GM19043 (cell line): ENCODE measurements at regions not wholly inside any gene's neighbourhood (a gene's known extent, or its start where the extent isn't known, plus 50 kb on each side); places are given as distances from the start of the nearest gene placed in this dataset.

Experiments
- ATAC-seq: cut with Tn5 transposase; IDR thresholded peaks from one replicate; pipeline ENCODE4 v1.9.1; 2021; ENCODE audit warnings: low read depth; ENCODE audit not compliant: unreplicated experiment

GRCh38 chr21:15359251-15359650, 294.5 kb upstream of the NRIP1 start:
- ATAC-seq, result no peak

- no peak for ATAC-seq
Measured at GRCh38 chr21:15362458-15362857, 297.7 kb upstream of the NRIP1 start.

- ATAC-seq, result no peak
Measured at GRCh38 chr21:15363921-15364320, 299.1 kb upstream of the NRIP1 start.

- ATAC-seq, result no peak
Measured at GRCh38 chr21:15365751-15366392, 301.1 kb upstream of the NRIP1 start.

- ATAC-seq, result no peak
Measured at GRCh38 chr21:15366555-15366954, 301.8 kb upstream of the NRIP1 start.

GRCh38 chr21:15367061-15367626, 302.3 kb upstream of the NRIP1 start:
- ATAC-seq, result no peak

GRCh38 chr21:15370462-15370975, 305.7 kb upstream of the NRIP1 start:
- ATAC-seq, result no peak

- no peak for ATAC-seq
Measured at GRCh38 chr21:15373941-15374340, 309.1 kb upstream of the NRIP1 start.

- ATAC-seq, result no peak
Measured at GRCh38 chr21:15379776-15380175, 315.0 kb upstream of the NRIP1 start.

GRCh38 chr21:15383588-15383987, 318.8 kb upstream of the NRIP1 start:
- no peak for ATAC-seq

GRCh38 chr21:15390049-15390448, 325.2 kb upstream of the NRIP1 start:
- ATAC-seq, result no peak

- no peak for ATAC-seq
Measured at GRCh38 chr21:15397258-15397657, 332.5 kb upstream of the NRIP1 start.

GRCh38 chr21:15400905-15401304, 328.9 kb upstream of the USP25 start:
- ATAC-seq, result no peak

GRCh38 chr21:15401331-15401730, 328.5 kb upstream of the USP25 start:
- ATAC-seq, result no peak

GRCh38 chr21:15405214-15405613, 324.6 kb upstream of the USP25 start:
- ATAC-seq, result no peak

- no peak for ATAC-seq
Measured at GRCh38 chr21:15406791-15407190, 323.0 kb upstream of the USP25 start.

- ATAC-seq, result no peak
Measured at GRCh38 chr21:15407585-15407984, 322.2 kb upstream of the USP25 start.

- no peak for ATAC-seq
Measured at GRCh38 chr21:15408089-15408488, 321.7 kb upstream of the USP25 start.

GRCh38 chr21:15409031-15409430, 320.8 kb upstream of the USP25 start:
- no peak for ATAC-seq

GRCh38 chr21:15410853-15411252, 318.9 kb upstream of the USP25 start:
- no peak for ATAC-seq

- no peak for ATAC-seq
Measured at GRCh38 chr21:15414057-15414456, 315.7 kb upstream of the USP25 start.

- no peak for ATAC-seq
Measured at GRCh38 chr21:15415541-15416261, 314.1 kb upstream of the USP25 start.
